Activated CD8-positive, alpha-beta memory T cell treated with anti-CD3 and anti-CD28 coated beads, Interleukin-2, amount 10 ng/mL, durations not matched to agents 7 days and 5 days (primary cell): ENCODE measurements at regions not wholly inside any gene's neighbourhood (a gene's known extent, or its start where the extent isn't known, plus 50 kb on each side); places are given as distances from the start of the nearest gene placed in this dataset.
"Not testable (repeated sequence)": the region's sequence is repeated elsewhere in the genome, so short reads cannot be mapped to it uniquely, and the experiment has no call there.

Experiments used
- ATAC-seq: fragments of 150-1000 bp; cut with Tn5 transposase; one replicate; pipeline ENCODE4 v1.10.0; 2021; ENCODE audit warnings: moderate library complexity
- CTCF ChIA-PET: fragments of 350-600 bp; sonication (Branson Sonifier 250); formaldehyde crosslinking; loops from one replicate; lab custom pipeline; 2021; ENCODE audit warnings: antibody characterized with exemption; lab: Charles Lee
- DNase-seq: peaks from one replicate; pipeline ENCODE4 v3.0.0-alpha.2; 2020
- H3K27ac Mint-ChIP-seq: one replicate; pipeline ENCODE4 v1.8.0; 2021; ENCODE audit warnings: mild to moderate bottlenecking, mixed read lengths
- H3K27me3 Mint-ChIP-seq: one replicate; pipeline ENCODE4 v1.8.0; 2021; ENCODE audit warnings: mixed read lengths
- H3K36me3 Mint-ChIP-seq: one replicate; pipeline ENCODE4 v1.8.0; 2021; ENCODE audit warnings: mild to moderate bottlenecking, mixed read lengths
- H3K4me1 Mint-ChIP-seq: one replicate; pipeline ENCODE4 v1.8.0; 2021; ENCODE audit warnings: mixed read lengths
- H3K4me3 Mint-ChIP-seq: one replicate; pipeline ENCODE4 v1.8.0; 2021; ENCODE audit warnings: mild to moderate bottlenecking, moderate library complexity, mixed read lengths
- H3K9me3 Mint-ChIP-seq: one replicate; pipeline ENCODE4 v1.8.0; 2022; ENCODE audit warnings: low read depth, mixed read lengths

GRCh38 chr7:104264285-104264684, 56.5 kb upstream of the ORC5 start:
- Mint-ChIP-seq H3K36me3 (no peaks in the 10 kb centered on the region), H3K27me3 (peaks cover 32% of the 10 kb centered on the region), H3K4me3 (no peak overlapping the region), H3K27ac (no peak overlapping the region), H3K9me3 (no peaks in the 10 kb centered on the region), H3K4me1 (no peaks in the 10 kb centered on the region)
- CTCF ChIA-PET = no interaction called here
- DNase-seq (no peak), ATAC-seq (no peak)

- H3K4me3 Mint-ChIP-seq = no peak overlapping the region
- CTCF ChIA-PET = interaction anchor here (0.8 to 1.6 kb wide), 2 partner anchors 10 to 37 kb away, joined by 3 to 13 read pairs; no protein-coding TSS in a partner anchor
- no peak overlapping the region for H3K27ac Mint-ChIP-seq
- H3K9me3 Mint-ChIP-seq = no peaks in the 10 kb centered on the region
- no peaks in the 10 kb centered on the region for H3K4me1 Mint-ChIP-seq
- no peak for ATAC-seq
- no peak for DNase-seq
- no peaks in the 10 kb centered on the region for H3K36me3 Mint-ChIP-seq
- peaks cover 17% of the 10 kb centered on the region for H3K27me3 Mint-ChIP-seq
Observed at GRCh38 chr7:104267701-104268368, 60.0 kb upstream of the ORC5 start.

GRCh38 chr7:104271948-104272347, 56.5 kb upstream of the LHFPL3 start:
- Mint-ChIP-seq H3K27me3 (peaks cover 7% of the 10 kb centered on the region), H3K27ac (no peak overlapping the region), H3K4me3 (no peak overlapping the region), H3K4me1 (peaks cover 2% of the 10 kb centered on the region), H3K36me3 (no peaks in the 10 kb centered on the region), H3K9me3 (no peaks in the 10 kb centered on the region)
- no peak for ATAC-seq
- CTCF ChIA-PET = interaction anchor here (1.0 kb wide), 1 partner anchor 647 kb away, joined by 4 read pairs; no protein-coding TSS in a partner anchor
- DNase-seq = no peak

DNA sequence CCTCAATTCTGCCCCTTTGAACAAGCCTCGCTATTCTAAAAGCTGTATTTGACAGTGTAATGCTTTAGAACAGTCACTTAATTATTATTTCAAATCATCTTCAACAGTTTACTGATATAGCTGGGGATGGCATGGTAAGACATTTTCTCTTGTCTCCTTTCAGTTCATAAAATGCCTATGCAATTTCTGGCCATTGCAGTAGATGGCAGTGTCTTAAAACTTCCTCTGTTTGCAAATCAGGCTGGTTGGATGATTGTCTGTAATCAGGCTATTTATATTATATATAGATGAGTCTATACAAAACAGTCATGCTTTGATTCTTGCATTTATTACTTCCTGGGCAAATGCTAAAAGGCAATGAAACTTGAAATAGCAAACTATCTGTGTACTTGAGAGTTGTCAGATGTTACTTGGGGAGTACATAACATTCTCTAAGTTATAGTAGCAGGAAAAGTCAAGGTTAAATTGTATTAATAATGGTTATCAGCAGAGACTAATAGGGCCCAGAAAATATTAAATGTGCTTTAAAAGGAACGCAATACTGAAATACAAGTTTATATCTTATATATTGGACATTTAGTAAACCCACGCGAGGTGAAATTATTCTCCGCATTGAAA, 55.5 kb upstream of the LHFPL3 start:
- DNase-seq = no peak
- CTCF ChIA-PET = no interaction called here
- ATAC-seq = no peak
- Mint-ChIP-seq H3K4me3 (no peak overlapping the region), H3K27me3 (peaks cover 7% of the 10 kb centered on the region), H3K36me3 (no peaks in the 10 kb centered on the region), H3K4me1 (peaks cover 2% of the 10 kb centered on the region), H3K9me3 (no peaks in the 10 kb centered on the region), H3K27ac (no peak overlapping the region)

DNA sequence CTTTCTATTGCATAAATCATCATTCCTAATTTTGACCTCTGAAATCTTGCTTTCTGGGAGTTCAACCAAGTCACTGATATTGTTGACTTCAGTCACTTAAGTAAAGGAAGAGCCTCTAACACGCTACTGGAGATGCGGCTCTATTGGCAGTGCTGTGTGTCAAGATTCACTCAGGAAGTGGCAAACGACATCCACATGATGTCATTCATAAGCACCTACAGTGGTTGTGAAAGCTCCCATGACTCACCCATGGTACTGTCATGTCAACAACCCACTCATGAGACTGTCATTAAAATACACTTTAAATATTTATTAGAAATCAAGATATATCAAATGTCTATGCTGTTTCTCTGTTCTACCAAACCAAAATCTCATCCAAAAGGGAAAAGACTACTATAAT, 52.5 kb upstream of the LHFPL3 start:
- CTCF ChIA-PET = no interaction called here
- DNase-seq = no peak
- Mint-ChIP-seq H3K27me3 (peaks cover 2% of the 10 kb centered on the region), H3K9me3 (no peaks in the 10 kb centered on the region), H3K27ac (no peak overlapping the region), H3K4me1 (peaks cover 2% of the 10 kb centered on the region), H3K36me3 (no peaks in the 10 kb centered on the region), H3K4me3 (no peak overlapping the region)
- ATAC-seq = peak; percentile 57

GRCh38 chr7:104276730-104277129, 51.7 kb upstream of the LHFPL3 start:
- H3K27me3 Mint-ChIP-seq, H3K4me1 Mint-ChIP-seq, CTCF ChIA-PET, DNase-seq, H3K9me3 Mint-ChIP-seq, H3K27ac Mint-ChIP-seq, H3K4me3 Mint-ChIP-seq, ATAC-seq, H3K36me3 Mint-ChIP-seq: not testable (repeated sequence)
